PC-3 (cell line): ENCODE measurements at regions not wholly inside any gene's neighbourhood (a gene's known extent, or its start where the extent isn't known, plus 50 kb on each side); places are given as distances from the start of the nearest gene placed in this dataset.
A peak's percentile ranks its signal among the peaks of the same experiment; 100 is the strongest.

ENCODE experiments used
- ATAC-seq: fragments of 200-7000 bp; cut with Tn5 transposase; 2 replicates; pipeline ENCODE4 v1.9.1; 2020; ENCODE audit warnings: mild to moderate bottlenecking, moderate library complexity
- BruUV-seq: library from RNA; stranded (reverse); fragments of 400-500 nt; replicated peaks from 2 replicates; lab custom pipeline; 2021; lab: Mats Ljungman, UMichigan
- CTCF ChIA-PET: fragments of 300-600 bp; sonication (Branson Sonifier 250); formaldehyde crosslinking; loops from one replicate; lab custom pipeline; 2022; ENCODE audit warnings: antibody characterized with exemption; lab: Charles Lee
- POLR2A ChIA-PET: fragments of 300-600 bp; sonication (Branson Sonifier 250); formaldehyde crosslinking; loops from one replicate; lab custom pipeline; 2022; ENCODE audit warnings: antibody characterized with exemption; ENCODE audit not compliant: unreplicated experiment; lab: Charles Lee
- DNase-seq: peaks from one replicate; pipeline ENCODE4 v3.0.0-alpha.2; 2015
- H2AFZ ChIP-seq: fragments of 300-600 bp; sonication (generic); 2 replicates; pipeline ENCODE4 v1.6.0; 2016; ENCODE audit warnings: antibody characterized with exemption, low read length
- H3F3A ChIP-seq: fragments of 300-600 bp; sonication (generic); one replicate; pipeline ENCODE4 v1.6.0; 2017; ENCODE audit warnings: antibody characterized with exemption, low read length, control low read depth, mild to moderate bottlenecking; ENCODE audit not compliant: unreplicated experiment
- H3K27ac ChIP-seq: fragments of 300-600 bp; sonication (generic); 2 replicates; pipeline ENCODE4 v1.5.1; 2016; ENCODE audit warnings: mild to moderate bottlenecking, low read length
- H3K27me3 ChIP-seq: fragments of 300-600 bp; sonication (generic); 2 replicates; pipeline ENCODE4 v1.6.1; 2016; ENCODE audit warnings: low read length, mixed read lengths
- H3K36me3 ChIP-seq: fragments of 300-600 bp; sonication (generic); 2 replicates; pipeline ENCODE4 v1.6.1; 2016; ENCODE audit warnings: low read depth, mixed run types, low read length, mixed read lengths
- H3K4me1 ChIP-seq: fragments of 300-600 bp; sonication (generic); 2 replicates; pipeline ENCODE4 v1.5.1; 2016; ENCODE audit warnings: low read length; ENCODE audit not compliant: insufficient read depth
- H3K4me2 ChIP-seq: fragments of 300-600 bp; sonication (generic); 2 replicates; pipeline ENCODE4 v1.6.0; 2016; ENCODE audit warnings: low read length
- H3K4me3 ChIP-seq: fragments of 300-600 bp; sonication (generic); 2 replicates; pipeline ENCODE4 v1.5.1; 2016; ENCODE audit warnings: mild to moderate bottlenecking, low read length, mixed read lengths
- H3K79me2 ChIP-seq: fragments of 300-600 bp; sonication (generic); 2 replicates; pipeline ENCODE4 v1.6.1; 2017; ENCODE audit warnings: low read length, mixed read lengths
- H3K9ac ChIP-seq: fragments of 300-600 bp; sonication (generic); 2 replicates; pipeline ENCODE4 v1.6.0; 2016; ENCODE audit warnings: mild to moderate bottlenecking, low read length
- H3K9me2 ChIP-seq: fragments of 300-600 bp; sonication (generic); replicated peaks from 2 replicates; pipeline ENCODE4 v1.6.1; 2016; ENCODE audit warnings: mixed run types, low read length, mixed read lengths
- H3K9me3 ChIP-seq: fragments of 300-600 bp; sonication (generic); 2 replicates; pipeline ENCODE4 v1.6.1; 2016; ENCODE audit warnings: low read length, mixed read lengths
- H4K20me1 ChIP-seq: fragments of 300-600 bp; sonication (generic); 2 replicates; pipeline ENCODE4 v1.6.1; 2016; ENCODE audit warnings: low read length, mixed read lengths
- EZH2 ChIP-seq: fragments of 300-600 bp; sonication (generic); IDR thresholded peaks from one replicate; pipeline ENCODE4 v1.6.1; 2017; ENCODE audit warnings: antibody characterized with exemption, mild to moderate bottlenecking, low read length; ENCODE audit not compliant: unreplicated experiment
- EZH2phosphoT487 ChIP-seq: fragments of 300-600 bp; sonication (generic); IDR thresholded peaks from 2 replicates; pipeline ENCODE4 v1.6.1; 2018; ENCODE audit warnings: mild to moderate bottlenecking, antibody characterized with exemption, low read length, borderline replicate concordance
- intact Hi-C: fragments of 100-400 bp; cut with micrococcal nuclease; formaldehyde crosslinking; loops from 2 replicates; pipeline ENCODE4 v1.9.0; 2023
- TF ChIP-seq, protein P1 (sequence below): fragments of 300-600 bp; sonication (generic); conservative IDR thresholded peaks from 2 replicates; pipeline ENCODE4 v1.5.1; 2017; ENCODE audit warnings: antibody characterized with exemption, low read depth, mild to moderate bottlenecking, low read length

- Histone ChIP-seq H3K36me3 (no peaks in the 10 kb centered on the region), H3K4me1 (0 out of 2 replicates have a peak, but pooled peaks cover 3% of the 10 kb centered on the region), H3F3A (no peaks in the 10 kb centered on the region), H3K9me2 (no peaks in the 10 kb centered on the region), H3K27me3 (no peaks in the 10 kb centered on the region), H4K20me1 (no peaks in the 10 kb centered on the region), H2AFZ (no peak overlapping the region), H3K4me2 (no peak overlapping the region; the same call in 1 of the 2 replicates), H3K4me3 (no peak overlapping the region), H3K9me3 (no peaks in the 10 kb centered on the region), H3K9ac (no peak overlapping the region), H3K79me2 (no peaks in the 10 kb centered on the region), H3K27ac (no peak overlapping the region)
- TF ChIP-seq EZH2phosphoT487 (no peak), EZH2 (no peak)
- TF ChIP-seq, protein P1, sequence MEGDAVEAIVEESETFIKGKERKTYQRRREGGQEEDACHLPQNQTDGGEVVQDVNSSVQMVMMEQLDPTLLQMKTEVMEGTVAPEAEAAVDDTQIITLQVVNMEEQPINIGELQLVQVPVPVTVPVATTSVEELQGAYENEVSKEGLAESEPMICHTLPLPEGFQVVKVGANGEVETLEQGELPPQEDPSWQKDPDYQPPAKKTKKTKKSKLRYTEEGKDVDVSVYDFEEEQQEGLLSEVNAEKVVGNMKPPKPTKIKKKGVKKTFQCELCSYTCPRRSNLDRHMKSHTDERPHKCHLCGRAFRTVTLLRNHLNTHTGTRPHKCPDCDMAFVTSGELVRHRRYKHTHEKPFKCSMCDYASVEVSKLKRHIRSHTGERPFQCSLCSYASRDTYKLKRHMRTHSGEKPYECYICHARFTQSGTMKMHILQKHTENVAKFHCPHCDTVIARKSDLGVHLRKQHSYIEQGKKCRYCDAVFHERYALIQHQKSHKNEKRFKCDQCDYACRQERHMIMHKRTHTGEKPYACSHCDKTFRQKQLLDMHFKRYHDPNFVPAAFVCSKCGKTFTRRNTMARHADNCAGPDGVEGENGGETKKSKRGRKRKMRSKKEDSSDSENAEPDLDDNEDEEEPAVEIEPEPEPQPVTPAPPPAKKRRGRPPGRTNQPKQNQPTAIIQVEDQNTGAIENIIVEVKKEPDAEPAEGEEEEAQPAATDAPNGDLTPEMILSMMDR = no peak
- DNase-seq (peak; percentile 48), ATAC-seq (peak; percentile 81)
- POLR2A ChIA-PET = no interaction called here
- no TSS peak for BruUV-seq
- CTCF ChIA-PET = no interaction called here
- intact Hi-C loops = no loop called here
These were observed 77.8 kb upstream of the ZNF618 start for GRCh38 chr9:113798062-113799030.

DNA sequence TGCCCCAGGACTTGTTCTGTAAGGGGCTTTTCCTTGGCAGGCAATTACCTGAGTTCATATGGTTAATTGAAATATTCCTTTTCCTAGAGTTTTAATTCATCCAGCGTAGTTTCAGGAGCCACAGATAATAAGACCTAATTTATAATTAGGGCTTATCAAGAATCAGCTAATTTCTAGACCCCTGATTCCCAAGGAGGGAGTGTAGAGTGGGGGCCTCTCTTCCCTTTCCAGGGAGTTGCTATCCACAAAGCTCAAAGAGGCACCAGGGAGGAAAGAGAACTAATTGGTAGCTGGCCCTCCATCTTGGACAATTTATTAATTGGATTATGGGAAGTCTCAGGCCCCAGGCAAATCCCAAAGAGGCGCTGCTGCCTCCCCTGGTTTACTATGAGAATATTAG lies 75.8 kb upstream of the ZNF618 start:
- H3K4me2 ChIP-seq = no peak overlapping the region
- BruUV-seq = no TSS peak
- no peak overlapping the region for H3K4me3 ChIP-seq
- DNase-seq (no peak), ATAC-seq (no peak)
- H3K9me3 ChIP-seq = no peaks in the 10 kb centered on the region
- intact Hi-C loops = no loop called here
- no peaks in the 10 kb centered on the region for H3K27me3 ChIP-seq
- H3K4me1 ChIP-seq = 0 out of 2 replicates have a peak, but pooled peaks cover 3% of the 10 kb centered on the region
- no peaks in the 10 kb centered on the region for H3K79me2 ChIP-seq
- no peaks in the 10 kb centered on the region for H4K20me1 ChIP-seq
- no peak overlapping the region for H3K27ac ChIP-seq
- ChIA-PET POLR2A (no interaction called here), CTCF (no interaction called here)
- no peaks in the 10 kb centered on the region for H3F3A ChIP-seq
- no peak overlapping the region for H3K9ac ChIP-seq
- H2AFZ ChIP-seq = no peak overlapping the region
- no peaks in the 10 kb centered on the region for H3K9me2 ChIP-seq
- no peak for TF ChIP-seq EZH2
- TF ChIP-seq, protein P1 = no peak
- H3K36me3 ChIP-seq = no peaks in the 10 kb centered on the region
